GM21367 (cell line): ENCODE measurements at regions not wholly inside any gene's neighbourhood (a gene's known extent, or its start where the extent isn't known, plus 50 kb on each side); places are given as distances from the start of the nearest gene placed in this dataset.
A peak's percentile ranks its signal among the peaks of the same experiment; 100 is the strongest.
"Not testable (repeated sequence)": the region's sequence is repeated elsewhere in the genome, so short reads cannot be mapped to it uniquely, and the experiment has no call there.

ENCODE experiments used
- ATAC-seq: cut with Tn5 transposase; IDR thresholded peaks from one replicate; pipeline ENCODE4 v1.9.1; 2021; ENCODE audit not compliant: unreplicated experiment

- ATAC-seq, result no peak
These were observed 274.7 kb downstream of the DAD1 start for GRCh38 chr14:22314183-22314820.

GRCh38 chr14:22313172-22313801, 275.7 kb downstream of the DAD1 start:
- ATAC-seq, result no peak

GRCh38 chr14:22311636-22312035, 277.4 kb downstream of the DAD1 start:
- ATAC-seq, result no peak

DNA sequence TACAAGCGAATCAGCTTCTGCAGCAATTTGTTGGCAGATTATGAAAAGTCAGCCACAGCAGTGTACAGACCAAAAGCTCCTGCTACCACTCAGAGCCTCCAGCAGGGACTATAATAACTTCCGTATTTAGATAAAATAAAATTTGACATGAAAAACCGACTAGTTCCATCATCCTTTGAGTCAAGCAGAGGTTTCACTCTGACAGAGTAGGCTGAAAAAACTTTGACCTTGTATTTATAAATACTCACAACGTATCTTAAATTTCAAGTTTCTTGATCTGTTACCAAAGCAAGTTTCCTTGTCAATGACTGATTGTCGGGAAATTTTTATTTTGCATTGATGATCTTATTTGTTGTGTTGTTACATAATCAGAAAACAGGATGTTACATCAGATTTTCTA, 283.4 kb downstream of the DAD1 start:
- no peak for ATAC-seq

- ATAC-seq, result no peak
These were observed 284.7 kb downstream of the DAD1 start for GRCh38 chr14:22304326-22304725.

DNA sequence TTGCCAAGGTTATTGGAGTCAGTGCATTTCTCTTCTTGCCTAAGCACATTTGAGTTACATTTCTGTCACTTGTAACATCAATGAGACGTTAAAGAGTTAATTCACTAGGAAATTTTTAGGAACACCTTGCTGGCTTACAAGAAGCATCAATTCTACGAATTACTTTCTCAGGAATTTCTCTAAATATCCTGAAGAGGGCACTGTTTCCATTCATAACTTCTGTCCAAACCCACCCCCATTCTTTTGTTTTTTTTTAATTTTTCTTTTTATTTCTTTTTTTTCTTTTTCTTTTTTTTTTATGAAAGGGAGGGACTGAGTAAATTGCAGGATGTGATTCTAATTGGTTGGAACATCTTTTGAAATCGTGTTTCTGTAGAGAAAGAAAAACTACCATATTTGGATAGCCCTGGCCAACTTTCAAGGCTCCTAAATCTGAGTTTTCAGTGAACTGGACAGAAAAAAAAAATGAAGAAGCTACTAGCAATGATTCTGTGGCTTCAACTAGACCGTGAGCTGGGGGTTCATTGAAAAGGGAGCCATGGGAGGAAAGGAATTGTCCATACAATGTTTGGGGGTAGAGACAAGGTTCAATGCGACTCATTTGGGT, 285.3 kb downstream of the DAD1 start:
- no peak for ATAC-seq

DNA sequence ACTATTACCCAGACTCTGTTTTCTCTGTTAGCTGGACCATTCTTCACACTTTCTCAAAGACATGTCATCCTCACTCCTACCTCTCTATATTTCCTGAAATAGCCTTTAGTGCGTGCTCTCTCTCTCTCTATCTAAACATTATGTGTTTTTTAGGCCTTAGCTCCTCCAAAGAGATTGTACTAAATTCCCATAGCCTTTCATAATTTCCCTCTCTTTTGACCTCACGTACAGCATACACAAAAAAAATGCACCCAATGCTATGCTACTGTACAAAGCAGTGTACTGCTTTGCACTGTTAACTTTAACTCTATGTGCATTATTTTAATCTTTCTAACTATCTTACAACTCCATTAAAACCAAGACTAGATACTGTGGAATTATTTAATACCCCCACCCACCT, 288.4 kb downstream of the DAD1 start:
- ATAC-seq, result no peak

DNA sequence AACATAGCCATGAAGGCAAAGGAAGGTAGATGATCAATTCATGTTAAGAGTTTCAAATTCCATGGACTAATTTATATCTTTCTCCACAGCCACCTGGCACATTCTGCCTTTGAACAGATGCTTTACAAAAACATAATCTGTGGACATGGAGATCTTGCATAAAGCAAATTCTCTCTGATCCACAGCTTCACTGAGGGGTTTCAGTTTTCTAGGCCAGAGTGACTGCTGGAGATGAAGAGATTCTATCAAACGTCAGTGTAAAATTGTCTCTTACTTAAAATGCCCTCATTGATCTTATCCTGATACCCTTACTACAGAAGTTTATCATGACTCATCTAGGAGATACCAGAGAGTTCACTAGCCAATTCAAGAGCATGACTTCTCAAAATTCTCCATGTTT, 291.6 kb downstream of the DAD1 start:
- ATAC-seq, result no peak

DNA sequence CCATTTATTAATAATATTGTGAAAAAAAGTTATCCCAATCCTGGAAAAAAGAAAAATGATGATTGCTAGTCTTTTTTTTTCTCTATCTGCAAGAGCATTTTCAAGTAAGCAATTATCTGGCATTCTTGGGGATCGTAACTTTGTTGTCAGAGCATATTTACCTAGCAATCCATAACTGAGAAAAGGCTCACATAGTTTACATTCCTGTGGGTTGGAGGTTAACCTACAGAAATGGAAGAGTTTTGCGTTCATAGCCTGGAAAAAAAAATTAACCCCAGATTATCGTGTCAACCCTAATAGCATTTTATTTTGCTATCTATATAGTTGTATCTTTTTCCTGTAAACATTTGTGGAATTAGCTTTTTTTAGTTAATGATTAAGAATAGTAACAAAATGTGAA, 292.3 kb downstream of the DAD1 start:
- ATAC-seq, result no peak

DNA sequence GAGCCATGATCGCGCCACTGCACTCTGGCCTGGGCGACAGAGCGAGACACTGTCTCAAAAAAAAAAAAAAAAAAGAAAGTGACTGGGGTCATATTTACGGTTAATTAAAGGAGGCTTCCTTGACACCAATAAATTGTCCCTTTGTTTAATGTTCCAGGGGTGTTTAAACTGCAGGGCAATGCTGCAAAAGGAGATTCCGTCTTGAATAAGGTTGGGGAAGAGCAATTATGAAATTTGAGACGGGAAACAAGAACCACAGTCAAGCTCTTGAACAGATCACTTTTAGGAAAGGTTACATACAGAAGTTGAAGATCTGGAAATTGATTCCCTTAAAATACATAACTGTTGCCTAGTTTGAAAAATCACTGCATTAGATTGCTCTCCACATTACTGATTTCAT, 292.9 kb downstream of the DAD1 start:
- no peak for ATAC-seq

DNA sequence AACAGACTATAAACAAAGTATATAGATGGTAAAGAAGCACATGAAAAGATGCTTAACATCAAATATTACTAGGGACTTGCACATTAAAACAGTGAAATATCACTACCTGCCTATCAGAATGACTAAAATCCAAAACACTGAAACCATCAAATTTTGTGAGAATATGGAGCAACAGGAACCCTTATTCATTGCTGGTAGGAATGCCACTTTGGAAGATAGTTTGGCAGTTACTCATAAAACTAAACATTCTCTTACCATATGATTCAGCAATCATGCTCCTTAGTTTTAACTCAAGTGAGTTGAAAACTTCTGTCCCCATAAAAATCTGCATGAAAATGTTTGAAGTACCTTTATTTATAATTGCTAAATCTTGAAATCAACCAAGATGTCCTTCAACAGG, 297.6 kb downstream of the DAD1 start:
- no peak for ATAC-seq

DNA sequence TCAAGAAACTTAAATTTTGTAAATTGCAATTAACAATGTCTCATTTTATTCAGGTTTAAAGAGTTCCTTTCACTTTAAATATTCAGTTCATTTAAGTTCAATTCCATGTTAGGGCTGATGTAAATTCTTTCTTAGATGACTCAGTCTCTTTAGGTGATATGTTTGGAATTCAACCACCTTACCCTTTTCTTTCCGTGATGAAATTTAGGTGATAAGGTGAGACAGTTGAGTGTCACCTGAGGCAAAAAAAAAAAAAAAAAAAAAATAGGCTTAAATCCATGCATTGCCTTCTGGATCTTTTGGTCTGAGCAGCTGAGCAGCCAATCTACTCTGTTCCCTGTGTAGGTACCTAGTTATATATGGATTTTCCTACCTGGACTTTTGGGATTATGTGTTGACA, 299.5 kb downstream of the DAD1 start:
- ATAC-seq, result no peak

- ATAC-seq, result no peak
These were observed 303.0 kb downstream of the DAD1 start for GRCh38 chr14:22285991-22286390.

DNA sequence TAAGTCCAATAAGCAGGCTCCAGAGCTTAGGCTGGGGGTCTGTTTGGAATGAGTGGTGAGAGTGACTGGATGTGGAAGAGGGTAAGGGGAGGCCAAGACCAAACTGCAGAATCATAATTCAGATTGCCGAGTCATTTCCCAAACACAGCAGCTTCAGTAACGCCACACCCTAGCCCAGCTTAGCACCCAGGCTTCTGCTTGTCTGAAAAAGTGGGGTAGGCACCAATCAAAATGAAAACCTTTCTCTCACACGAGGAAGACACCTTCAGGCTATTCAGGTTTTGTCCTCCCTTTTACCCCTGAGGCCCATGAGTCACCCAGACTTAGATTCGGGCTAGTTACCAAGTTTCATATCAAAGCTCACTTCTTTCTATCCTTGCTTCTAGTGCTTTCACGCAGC, 306.1 kb downstream of the DAD1 start:
- no peak for ATAC-seq

GRCh38 chr14:22282417-22282816, 306.6 kb downstream of the DAD1 start:
- ATAC-seq, result peak; percentile 58

- ATAC-seq, result not testable (repeated sequence)
These were observed 307.6 kb downstream of the DAD1 start for GRCh38 chr14:22281447-22281874.

DNA sequence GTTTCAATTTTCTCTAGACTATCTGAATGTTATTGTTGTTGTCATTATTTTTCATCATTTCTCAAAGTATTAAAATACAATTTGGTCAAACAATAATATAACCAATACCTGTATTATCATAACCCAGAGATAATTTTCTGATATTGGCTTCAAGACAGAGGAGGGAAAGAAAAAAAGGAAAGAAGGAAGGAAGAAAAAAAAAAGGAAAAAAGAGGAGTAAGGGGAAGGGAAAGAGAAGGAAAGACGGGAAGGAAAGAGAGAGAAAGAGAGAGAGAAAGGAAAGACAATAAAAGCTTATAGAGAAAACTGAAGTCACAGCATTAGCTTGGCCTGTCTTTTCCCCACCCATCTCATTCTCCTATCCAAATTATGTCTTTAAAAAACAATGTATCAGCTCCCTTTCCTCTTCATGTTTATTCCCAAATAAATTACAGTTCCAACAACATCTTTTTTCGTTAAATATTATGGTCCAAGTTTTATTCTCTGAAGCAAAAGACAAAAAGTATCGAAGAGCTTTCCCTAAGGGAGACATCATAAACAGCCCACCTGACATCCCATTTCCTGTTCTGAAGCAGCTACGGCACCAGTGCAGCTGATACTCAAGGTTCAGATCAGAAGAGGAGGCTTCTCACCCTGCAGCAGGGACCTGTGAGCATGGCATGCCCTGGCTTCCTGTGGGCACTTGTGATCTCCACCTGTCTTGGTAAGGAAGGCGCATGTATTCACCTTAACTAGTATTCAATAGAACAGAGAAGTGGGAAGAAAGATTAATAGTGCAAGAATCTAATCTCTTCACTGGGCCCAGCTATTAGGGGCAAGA, 308.3 kb downstream of the DAD1 start:
- no peak for ATAC-seq

DNA sequence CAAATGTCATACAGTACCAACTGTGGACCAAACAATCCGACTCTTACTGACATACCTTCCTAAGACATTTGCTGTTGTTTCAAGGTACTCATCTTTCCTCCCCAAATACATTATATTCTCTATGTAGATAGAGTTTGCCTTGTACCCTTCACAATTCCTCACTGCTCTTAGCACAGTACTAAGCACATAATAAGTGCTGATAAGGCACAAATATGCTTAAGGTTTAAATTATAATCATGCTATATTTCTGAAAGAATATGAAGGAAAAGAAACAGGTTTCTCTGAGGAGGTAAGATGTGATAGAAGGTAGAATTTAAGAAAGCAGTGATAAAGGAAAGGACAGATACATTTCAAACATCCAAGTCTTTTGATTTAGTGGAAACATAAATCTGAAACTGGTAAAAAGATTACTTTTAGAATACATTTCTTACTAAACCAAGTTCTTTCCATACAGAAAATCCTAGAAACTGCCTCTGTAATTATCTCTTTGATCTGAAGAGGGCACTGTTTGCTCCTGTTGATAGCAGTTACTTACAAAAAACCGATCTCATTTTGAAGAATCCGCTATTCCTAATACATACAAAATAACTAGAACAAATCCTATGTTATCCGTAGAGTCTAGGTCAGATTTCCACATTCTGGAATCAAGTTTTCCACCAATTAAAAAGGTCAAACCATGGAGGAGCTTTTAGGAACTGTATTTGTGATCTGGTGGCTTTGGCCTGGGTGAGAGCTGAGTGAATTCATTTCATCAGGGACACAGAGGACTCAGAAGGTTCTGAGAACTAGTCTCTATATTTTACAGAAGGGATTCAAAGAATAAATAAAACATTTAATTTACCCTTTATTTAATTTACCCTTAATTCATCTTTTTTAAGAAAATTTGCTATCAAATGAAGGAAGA, 311.9 kb downstream of the DAD1 start:
- no peak for ATAC-seq

DNA sequence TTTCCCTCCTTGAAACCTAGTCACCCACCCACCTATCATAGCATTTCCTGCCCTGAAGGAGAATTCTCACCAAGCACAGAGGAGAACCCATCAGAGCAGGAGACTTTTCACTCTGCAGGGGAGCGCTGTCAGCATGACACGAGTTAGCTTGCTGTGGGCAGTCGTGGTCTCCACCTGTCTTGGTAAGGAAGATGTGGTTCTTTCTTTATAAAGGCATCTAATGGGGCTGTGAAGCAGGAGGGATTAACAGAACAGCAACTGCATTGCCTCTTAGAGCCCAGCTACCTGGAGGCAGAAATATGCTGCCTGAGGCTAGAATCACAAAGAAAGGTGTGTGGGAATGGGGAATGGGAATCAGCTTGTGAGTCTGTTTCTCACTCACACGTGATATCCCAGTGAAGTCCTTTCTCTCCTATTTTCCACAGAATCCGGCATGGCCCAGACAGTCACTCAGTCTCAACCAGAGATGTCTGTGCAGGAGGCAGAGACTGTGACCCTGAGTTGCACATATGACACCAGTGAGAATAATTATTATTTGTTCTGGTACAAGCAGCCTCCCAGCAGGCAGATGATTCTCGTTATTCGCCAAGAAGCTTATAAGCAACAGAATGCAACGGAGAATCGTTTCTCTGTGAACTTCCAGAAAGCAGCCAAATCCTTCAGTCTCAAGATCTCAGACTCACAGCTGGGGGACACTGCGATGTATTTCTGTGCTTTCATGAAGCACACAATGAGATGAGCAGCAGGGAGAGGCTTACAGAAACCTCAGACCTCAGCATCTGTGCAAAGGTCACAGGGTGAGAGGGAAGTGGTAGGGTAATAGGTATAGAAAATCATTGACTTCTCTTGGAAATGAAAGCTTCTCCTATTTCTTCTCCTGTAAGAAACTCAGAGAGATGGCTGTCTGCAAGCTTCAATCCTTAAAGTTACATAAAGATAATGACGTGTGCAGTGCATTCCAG, 316.9 kb downstream of the DAD1 start:
- no peak for ATAC-seq

DNA sequence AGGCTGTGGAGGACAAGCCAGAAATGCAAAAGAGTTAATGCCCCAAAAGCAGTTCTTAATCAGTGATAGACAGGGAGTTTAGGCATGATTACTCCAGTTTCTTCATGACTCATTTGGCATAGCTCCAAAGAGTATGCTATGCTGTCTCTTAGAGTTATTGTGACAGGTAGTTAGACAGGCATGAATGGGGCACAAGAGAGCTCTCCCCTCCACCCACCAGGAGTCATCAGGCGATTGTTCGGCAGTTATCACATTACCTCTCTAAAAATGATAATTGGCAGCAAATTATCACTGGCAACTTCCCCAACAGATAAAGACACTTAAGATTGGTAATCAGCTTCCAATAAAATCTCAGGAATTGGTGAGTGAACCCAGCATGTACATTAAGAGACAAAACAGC, 320.1 kb downstream of the DAD1 start:
- no peak for ATAC-seq
